NCI-H446 treated with DMSO at 0.1 percent for 48 hours (cell line): ENCODE measurements at regions not wholly inside any gene's neighbourhood (a gene's known extent, or its start where the extent isn't known, plus 50 kb on each side); places are given as distances from the start of the nearest gene placed in this dataset.

Experiments used
- DNase-seq: peaks from one replicate; lab custom pipeline; 2025; lab: John Stamatoyannopoulos, UW

GRCh38 chr2:150544731-150545130 lies 57.3 kb upstream of the RND3 start:
- no peak for DNase-seq

- DNase-seq = no peak
Observed at GRCh38 chr2:150542692-150543091, 55.2 kb upstream of the RND3 start.

- DNase-seq = no peak
Observed at GRCh38 chr2:150542172-150542571, 54.7 kb upstream of the RND3 start.

- no peak for DNase-seq
Observed at GRCh38 chr2:150538651-150539201, 51.3 kb upstream of the RND3 start.
